A549 (cell line): ENCODE measurements at regions not wholly inside any gene's neighbourhood (a gene's known extent, or its start where the extent isn't known, plus 50 kb on each side); places are given as distances from the start of the nearest gene placed in this dataset.

Experiments used
- CTCF ChIP-seq: fragments of >200 bp; sonication (Bioruptor Twin); formaldehyde crosslinking; IDR thresholded peaks from 3 replicates; pipeline ENCODE4 v1.5.1; 2016
- ELK1 ChIP-seq: fragments of 150-350 bp; IDR thresholded peaks from 2 replicates; pipeline ENCODE4 v1.6.1; 2014; ENCODE audit warnings: low read depth, mild to moderate bottlenecking, low read length
- HMGXB4 ChIP-seq: fragments of 250-450 bp; sonication (Bioruptor Pico); IDR thresholded peaks from 2 replicates; pipeline ENCODE4 v1.5.0; 2021; ENCODE audit warnings: mild to moderate bottlenecking, moderate library complexity, borderline replicate concordance
- KDM5A ChIP-seq: fragments of 200-600 bp; sonication (generic); IDR thresholded peaks from 2 replicates; pipeline ENCODE4 v1.6.1; 2016; ENCODE audit warnings: antibody characterized with exemption, mild to moderate bottlenecking
- PHF8 ChIP-seq: fragments of 200-600 bp; sonication (generic); IDR thresholded peaks from 2 replicates; pipeline ENCODE4 v1.6.1; 2016; ENCODE audit warnings: low read depth, mild to moderate bottlenecking, antibody characterized with exemption, moderate library complexity, borderline replicate concordance
- POLR2A ChIP-seq: IDR thresholded peaks from 2 replicates; pipeline ENCODE4 v1.6.1; 2012; ENCODE audit warnings: mild to moderate bottlenecking, low read length
- SMC3 ChIP-seq: fragments of >200 bp; sonication (Bioruptor Twin); formaldehyde crosslinking; IDR thresholded peaks from 3 replicates; pipeline ENCODE4 v1.6.1; 2018; ENCODE audit warnings: inconsistent platforms

GRCh38 chr12:107598906-107599305, 86.7 kb upstream of the PWP1 start:
- TF ChIP-seq PHF8 = no peak
- TF ChIP-seq POLR2A = no peak
- no peak for TF ChIP-seq HMGXB4 (CRISPR knock-in tag)
- TF ChIP-seq KDM5A = no peak
- no peak for TF ChIP-seq SMC3
- no peak for TF ChIP-seq ELK1
- no peak for TF ChIP-seq CTCF
